Activated CD4-positive, alpha-beta memory T cell treated with anti-CD3 and anti-CD28 coated beads for 36 hours (primary cell): ENCODE measurements at regions not wholly inside any gene's neighbourhood (a gene's known extent, or its start where the extent isn't known, plus 50 kb on each side); places are given as distances from the start of the nearest gene placed in this dataset.
"Not testable (repeated sequence)": the region's sequence is repeated elsewhere in the genome, so short reads cannot be mapped to it uniquely, and the experiment has no call there.

Experiments used
- CTCF ChIA-PET: fragments of 350-600 bp; sonication (Branson Sonifier 250); formaldehyde crosslinking; loops from one replicate; lab custom pipeline; 2021; ENCODE audit warnings: antibody characterized with exemption, inconsistent platforms; lab: Charles Lee
- POLR2A ChIA-PET: fragments of 350-600 bp; sonication (Branson Sonifier 250); formaldehyde crosslinking; loops from one replicate; lab custom pipeline; 2021; ENCODE audit warnings: antibody characterized with exemption; lab: Charles Lee
- DNase-seq: peaks from one replicate; pipeline ENCODE4 v3.0.0-alpha.2; 2020
- H3K27ac Mint-ChIP-seq: one replicate; pipeline ENCODE4 v1.8.0; 2021; ENCODE audit warnings: mixed read lengths
- H3K27me3 Mint-ChIP-seq: one replicate; pipeline ENCODE4 v1.8.0; 2021; ENCODE audit warnings: mixed read lengths
- H3K36me3 Mint-ChIP-seq: one replicate; pipeline ENCODE4 v1.8.0; 2021; ENCODE audit warnings: mixed read lengths
- H3K4me1 Mint-ChIP-seq: one replicate; pipeline ENCODE4 v1.8.0; 2021; ENCODE audit warnings: low read depth, mixed read lengths
- H3K4me3 Mint-ChIP-seq: one replicate; pipeline ENCODE4 v1.8.0; 2021; ENCODE audit warnings: mild to moderate bottlenecking, mixed read lengths
- H3K9me3 Mint-ChIP-seq: one replicate; pipeline ENCODE4 v1.8.0; 2021; ENCODE audit warnings: mixed read lengths
- intact Hi-C: fragments of 100-400 bp; cut with micrococcal nuclease; formaldehyde crosslinking; loops from one replicate; pipeline ENCODE4 v1.15.1; 2023

DNA sequence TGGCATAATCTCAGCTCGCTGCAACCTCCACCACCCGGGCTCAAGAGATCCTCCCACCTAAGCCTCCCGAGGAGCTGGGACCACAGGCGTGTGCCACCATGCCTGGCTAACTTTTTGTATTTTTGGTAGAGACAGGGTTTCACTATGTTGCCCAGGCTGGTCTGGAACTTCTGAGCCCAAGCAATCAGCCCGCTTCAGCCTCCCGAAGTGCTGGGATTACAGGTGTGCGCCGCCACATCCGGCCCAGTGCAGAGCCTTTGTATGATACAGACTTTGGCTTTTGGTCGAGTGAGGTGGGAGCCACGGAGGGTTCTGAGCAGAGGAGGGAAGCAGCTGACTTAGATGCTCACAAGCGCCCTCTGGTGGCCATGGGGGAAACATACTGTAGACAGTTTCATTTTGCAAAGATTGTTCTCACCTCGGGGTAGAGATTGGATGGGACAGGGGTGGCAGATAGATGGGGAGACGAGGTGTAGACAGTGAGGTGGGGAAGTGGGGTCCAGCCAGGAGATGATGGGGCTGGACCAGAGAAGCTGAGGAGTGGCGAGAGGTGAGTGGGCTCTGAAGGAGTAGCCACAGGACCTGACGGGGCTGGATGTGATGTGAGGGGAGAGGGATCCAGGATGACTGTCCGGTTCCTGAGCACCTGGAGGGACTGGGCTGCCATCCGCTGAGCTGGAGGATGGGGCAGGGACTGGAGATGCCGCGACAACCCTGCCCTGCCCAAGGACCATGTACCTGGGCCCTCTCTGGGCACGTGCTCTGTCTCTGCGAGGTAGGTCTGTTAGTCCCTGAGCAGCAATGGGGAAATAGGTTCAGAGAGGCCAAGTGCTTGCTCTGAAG, 105.1 kb downstream of the CRLF3 start:
- CTCF ChIA-PET: interaction anchor here (0.8 to 1.6 kb wide), 3 partner anchors 10 to 243 kb away, joined by 5 to 8 read pairs (median 7); partner anchors contain the start of gene GOSR1
- H3K27me3 Mint-ChIP-seq, H3K4me1 Mint-ChIP-seq, H3K9me3 Mint-ChIP-seq, H3K36me3 Mint-ChIP-seq, H3K27ac Mint-ChIP-seq, POLR2A ChIA-PET: not testable (repeated sequence)
- peak; percentile 86 for DNase-seq
- peak overlapping the region; percentile 0 for H3K4me3 Mint-ChIP-seq
- intact Hi-C loops: loop anchor here (10.0 kb wide), 3 partner anchors 245 to 615 kb away; partner anchors contain the start of genes CPD and GOSR1

DNA sequence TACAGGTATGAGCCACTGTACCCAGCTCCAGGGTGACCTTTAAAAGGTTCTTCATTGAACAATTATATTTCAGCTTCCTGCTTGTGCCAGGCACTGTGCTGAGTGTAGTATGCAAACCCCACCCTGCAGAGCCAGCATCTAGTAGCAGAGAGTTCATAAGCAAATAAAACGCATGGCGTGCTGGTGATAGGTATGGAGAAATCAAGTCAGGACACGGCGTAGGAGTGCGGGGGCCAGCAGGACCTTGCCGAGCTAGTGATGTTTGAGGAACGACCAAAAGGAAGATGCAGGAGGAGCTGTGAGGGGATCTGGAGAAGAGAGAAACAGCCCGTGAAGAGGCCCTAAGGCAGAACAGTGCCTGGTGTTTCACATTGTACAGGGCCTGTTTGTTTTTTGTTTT, 105.8 kb downstream of the CRLF3 start:
- H3K36me3 Mint-ChIP-seq, H3K27me3 Mint-ChIP-seq, POLR2A ChIA-PET, H3K27ac Mint-ChIP-seq, H3K4me1 Mint-ChIP-seq, H3K4me3 Mint-ChIP-seq, H3K9me3 Mint-ChIP-seq: not testable (repeated sequence)
- peak; percentile 1 for DNase-seq
- CTCF ChIA-PET: interaction anchor here (0.8 to 1.6 kb wide), 3 partner anchors 11 to 242 kb away, joined by 5 to 8 read pairs (median 7); partner anchors contain the start of gene GOSR1
- intact Hi-C loops: loop anchor here (10.0 kb wide), 3 partner anchors 244 to 614 kb away; partner anchors contain the start of genes CPD and GOSR1

DNA sequence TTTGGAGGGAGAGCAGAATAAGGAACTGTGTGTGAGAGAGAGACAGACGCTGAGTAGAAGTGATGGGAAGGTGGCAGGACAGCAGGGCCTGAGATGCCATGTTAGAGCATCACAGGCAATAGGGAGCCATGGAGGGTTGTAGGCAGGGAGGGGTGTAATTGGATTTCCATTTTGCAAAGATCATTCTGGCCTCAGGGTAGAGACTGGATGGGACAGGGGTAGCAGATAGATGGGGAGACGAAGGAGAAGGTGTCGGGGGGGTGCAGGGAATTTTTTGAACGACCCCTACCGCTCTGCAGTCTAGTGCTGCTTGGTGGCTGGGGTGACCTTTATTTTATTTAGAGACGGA, 106.4 kb downstream of the CRLF3 start:
- H3K4me3 Mint-ChIP-seq, POLR2A ChIA-PET, H3K27ac Mint-ChIP-seq, CTCF ChIA-PET, H3K4me1 Mint-ChIP-seq, H3K27me3 Mint-ChIP-seq, H3K36me3 Mint-ChIP-seq, DNase-seq, H3K9me3 Mint-ChIP-seq: not testable (repeated sequence)
- intact Hi-C loops: loop anchor here (10.0 kb wide), 3 partner anchors 243 to 613 kb away; partner anchors contain the start of genes CPD and GOSR1

DNA sequence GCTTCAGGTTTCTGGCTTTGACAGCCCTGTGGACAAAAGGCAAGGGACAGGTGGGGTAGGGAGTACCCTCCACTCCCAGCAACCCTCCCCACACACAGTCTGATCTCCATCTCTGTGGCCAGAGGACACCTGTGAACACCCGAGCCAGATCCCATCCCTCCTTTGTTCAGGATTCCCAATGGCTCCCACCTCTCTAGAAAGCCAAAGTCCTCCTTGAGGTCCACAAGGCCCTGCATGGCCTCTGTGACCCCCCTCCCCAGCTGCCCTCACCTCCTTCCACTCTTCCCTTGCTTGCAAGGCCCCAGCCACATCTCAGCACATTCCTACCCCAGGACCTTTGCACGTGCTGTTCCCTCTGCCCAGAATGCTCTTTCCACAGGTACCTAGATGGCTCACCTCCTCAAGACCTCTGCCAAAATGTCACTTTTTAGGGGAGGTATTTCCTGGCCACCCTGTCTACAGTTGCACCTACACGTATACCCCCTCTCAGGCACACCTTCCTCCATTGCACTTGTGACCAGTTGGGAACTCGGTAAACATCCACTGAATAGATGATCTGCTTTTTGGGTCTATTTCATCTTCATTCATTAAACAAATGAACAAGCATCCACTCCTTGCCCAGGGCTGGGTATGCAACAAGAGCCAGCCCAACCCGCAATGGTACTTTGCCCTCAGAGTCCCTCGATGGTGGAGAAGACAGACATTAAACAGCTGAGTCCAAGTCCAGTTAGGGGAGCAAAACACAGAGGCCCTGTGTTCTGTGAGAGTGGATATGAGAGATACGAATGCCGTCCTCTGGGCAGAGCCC, 107.0 kb downstream of the CRLF3 start:
- ChIA-PET CTCF (interaction anchor here (0.8 to 1.2 kb wide), 3 partner anchors 8 to 43 kb away, joined by 3 read pairs; no protein-coding TSS in a partner anchor), POLR2A (no interaction called here)
- H3K27ac Mint-ChIP-seq: no peak overlapping the region
- H3K4me3 Mint-ChIP-seq: no peak overlapping the region
- no peaks in the 10 kb centered on the region for H3K27me3 Mint-ChIP-seq
- H3K36me3 Mint-ChIP-seq: no peaks in the 10 kb centered on the region
- H3K4me1 Mint-ChIP-seq: peaks cover 6% of the 10 kb centered on the region
- intact Hi-C loops: loop anchor here (10.0 kb wide), 3 partner anchors 243 to 613 kb away; partner anchors contain the start of genes CPD and GOSR1
- DNase-seq: no peak
- H3K9me3 Mint-ChIP-seq: no peaks in the 10 kb centered on the region

DNA sequence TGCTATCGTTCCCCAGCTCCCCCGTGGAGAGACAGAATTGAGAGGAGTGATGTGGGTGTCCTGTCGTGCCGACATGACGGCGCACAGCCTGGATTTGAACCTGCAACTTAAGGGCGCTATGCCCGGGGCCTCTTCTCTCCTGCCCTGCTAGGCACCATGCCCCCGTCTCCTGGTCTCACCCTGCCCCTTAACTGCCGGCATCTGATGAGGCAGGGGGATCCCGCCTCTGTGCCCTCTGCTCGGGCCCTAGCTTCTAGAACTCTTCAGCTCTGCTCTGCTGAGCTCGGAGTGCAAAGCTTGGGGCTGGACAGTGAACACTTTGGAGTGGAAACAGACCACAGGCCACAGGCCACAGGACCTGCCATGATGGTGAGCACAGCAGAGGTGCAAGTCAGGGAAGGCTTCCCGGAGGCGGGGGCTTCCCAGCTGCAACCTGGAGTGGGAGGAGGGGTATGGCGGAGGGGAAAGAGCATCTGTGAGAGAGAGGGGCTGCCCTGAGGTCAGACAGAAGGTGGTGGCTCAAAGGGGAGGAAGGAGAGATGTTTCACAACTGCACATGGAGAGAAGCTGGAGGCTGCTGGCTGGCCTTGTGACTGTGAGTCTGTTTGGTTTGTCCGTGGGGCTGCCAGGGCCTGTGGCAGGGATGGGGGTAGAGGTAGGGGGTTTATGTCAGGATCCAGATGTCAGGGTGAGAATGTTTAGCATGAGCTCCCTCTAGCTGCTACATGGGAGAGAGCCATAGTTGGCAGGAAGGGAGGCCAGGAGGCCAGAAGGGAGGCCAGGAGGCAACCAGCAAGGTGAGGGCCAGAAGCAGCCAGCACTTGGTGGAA, 107.8 kb downstream of the CRLF3 start:
- intact Hi-C loops: loop anchor here (10.0 kb wide), 3 partner anchors 242 to 612 kb away; partner anchors contain the start of genes CPD and GOSR1
- no peak for DNase-seq
- Mint-ChIP-seq H3K4me3 (no peak overlapping the region), H3K36me3 (no peaks in the 10 kb centered on the region), H3K9me3 (no peaks in the 10 kb centered on the region), H3K4me1 (peaks cover 6% of the 10 kb centered on the region), H3K27ac (no peak overlapping the region), H3K27me3 (no peaks in the 10 kb centered on the region)
- ChIA-PET POLR2A (no interaction called here), CTCF (interaction anchor here (0.8 to 2.3 kb wide), 4 partner anchors 9 to 239 kb away, joined by 3 to 16 read pairs (median 3); partner anchors contain the start of gene GOSR1)

DNA sequence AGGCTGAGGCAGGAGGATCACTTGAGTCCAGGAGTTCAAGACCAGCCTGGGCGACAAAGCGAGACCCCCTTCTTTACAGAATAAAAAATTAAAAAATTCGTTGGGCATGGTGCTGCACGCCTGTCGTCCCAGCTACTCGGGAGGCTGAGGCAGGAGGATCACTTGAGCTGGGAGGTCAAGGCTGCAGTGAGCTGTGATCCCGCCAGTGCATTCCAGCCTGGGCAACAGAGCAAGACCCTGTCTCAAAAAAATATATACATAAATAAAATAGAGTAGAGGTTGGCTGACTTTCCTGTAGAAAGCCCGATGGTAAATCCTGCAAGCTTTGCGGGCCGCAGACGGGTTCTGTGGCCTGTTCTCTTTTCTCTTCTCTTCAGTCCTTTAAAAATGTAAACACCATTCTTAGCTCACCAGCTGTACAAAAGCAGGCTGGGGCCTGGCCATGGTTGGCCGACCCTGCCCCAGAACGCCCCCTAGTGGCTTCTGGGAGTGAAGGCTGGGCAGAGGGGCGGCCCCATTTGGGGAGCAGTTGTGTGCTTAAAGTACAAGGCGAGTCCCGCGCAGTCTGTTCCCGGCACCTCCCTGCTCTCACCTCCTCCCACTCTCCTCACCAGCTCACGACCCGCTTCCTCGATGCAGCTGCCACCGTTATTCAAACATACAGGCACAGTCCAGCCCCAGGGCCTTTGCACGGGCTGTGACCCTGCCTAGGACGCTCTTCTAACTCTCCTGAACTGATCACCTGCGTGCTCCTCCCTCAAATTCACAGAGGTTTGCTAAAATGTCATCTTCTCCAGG, 109.5 kb downstream of the CRLF3 start:
- H3K4me3 Mint-ChIP-seq, POLR2A ChIA-PET, H3K27me3 Mint-ChIP-seq, H3K27ac Mint-ChIP-seq, H3K9me3 Mint-ChIP-seq, H3K36me3 Mint-ChIP-seq: not testable (repeated sequence)
- H3K4me1 Mint-ChIP-seq: peaks cover 14% of the 10 kb centered on the region
- CTCF ChIA-PET: interaction anchor here (0.7 to 2.3 kb wide), 5 partner anchors 72 to 610 kb away, joined by 3 to 16 read pairs (median 3); partner anchors contain the start of gene GOSR1
- intact Hi-C loops: loop anchor here (1.0 to 10.0 kb wide), 4 partner anchors 240 to 610 kb away; partner anchors contain the start of genes CPD and GOSR1
- peak; percentile 75 for DNase-seq

DNA sequence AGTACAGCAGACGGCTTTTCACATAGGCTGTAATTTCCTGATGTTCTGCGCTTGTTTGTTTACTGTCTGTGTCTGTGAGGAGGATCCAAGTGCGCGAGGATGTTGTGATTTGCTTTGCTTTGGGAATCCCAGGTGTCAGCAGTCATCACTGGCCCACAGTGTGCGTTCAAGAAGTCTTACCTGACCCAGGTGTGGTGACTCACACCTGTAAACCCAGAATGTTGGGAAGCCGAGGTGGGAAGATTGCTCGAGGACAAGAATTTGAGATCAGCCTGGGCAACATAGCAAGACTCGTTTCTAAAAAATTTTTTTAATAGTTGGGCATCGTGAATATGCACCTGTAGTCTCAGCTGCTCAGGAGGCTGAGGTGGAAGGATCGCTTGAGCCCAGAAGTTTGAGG, 110.7 kb downstream of the CRLF3 start:
- CTCF ChIA-PET: interaction anchor here (0.7 kb wide), 1 partner anchor 158 kb away, joined by 3 read pairs; no protein-coding TSS in a partner anchor
- intact Hi-C loops: loop anchor here (10.0 kb wide), 3 partner anchors 239 to 609 kb away; partner anchors contain the start of genes CPD and GOSR1
- H3K4me3 Mint-ChIP-seq, DNase-seq, H3K36me3 Mint-ChIP-seq, H3K9me3 Mint-ChIP-seq, H3K27me3 Mint-ChIP-seq, POLR2A ChIA-PET, H3K27ac Mint-ChIP-seq: not testable (repeated sequence)
- H3K4me1 Mint-ChIP-seq: peaks cover 10% of the 10 kb centered on the region

DNA sequence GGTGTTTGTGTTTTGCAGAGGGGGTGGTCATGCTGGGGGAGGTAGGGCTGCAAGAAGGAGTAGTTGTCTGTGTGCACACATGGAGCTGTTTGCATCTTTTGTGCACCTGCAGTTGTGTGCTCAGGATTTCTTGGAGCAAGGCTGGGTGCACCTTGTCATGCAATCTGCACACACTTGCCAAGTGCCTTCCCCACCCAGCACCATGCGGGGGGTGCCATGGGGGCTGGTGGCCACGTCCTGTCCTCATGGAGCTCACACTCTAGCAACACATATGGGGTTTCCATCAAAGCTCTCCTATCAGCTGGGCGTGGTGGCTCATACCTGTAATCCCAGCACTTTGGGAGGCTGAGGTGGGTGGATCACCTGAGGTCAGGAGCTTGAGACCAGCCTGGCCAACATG, 111.6 kb downstream of the CRLF3 start:
- POLR2A ChIA-PET, DNase-seq, H3K27me3 Mint-ChIP-seq, H3K4me3 Mint-ChIP-seq, H3K36me3 Mint-ChIP-seq, H3K27ac Mint-ChIP-seq, H3K9me3 Mint-ChIP-seq: not testable (repeated sequence)
- intact Hi-C loops: loop anchor here (10.0 kb wide), 3 partner anchors 238 to 608 kb away; partner anchors contain the start of genes CPD and GOSR1
- H3K4me1 Mint-ChIP-seq: peaks cover 13% of the 10 kb centered on the region
- CTCF ChIA-PET: interaction anchor here (0.6 to 0.8 kb wide), 2 partner anchors 101 to 235 kb away, joined by 3 read pairs; no protein-coding TSS in a partner anchor

DNA sequence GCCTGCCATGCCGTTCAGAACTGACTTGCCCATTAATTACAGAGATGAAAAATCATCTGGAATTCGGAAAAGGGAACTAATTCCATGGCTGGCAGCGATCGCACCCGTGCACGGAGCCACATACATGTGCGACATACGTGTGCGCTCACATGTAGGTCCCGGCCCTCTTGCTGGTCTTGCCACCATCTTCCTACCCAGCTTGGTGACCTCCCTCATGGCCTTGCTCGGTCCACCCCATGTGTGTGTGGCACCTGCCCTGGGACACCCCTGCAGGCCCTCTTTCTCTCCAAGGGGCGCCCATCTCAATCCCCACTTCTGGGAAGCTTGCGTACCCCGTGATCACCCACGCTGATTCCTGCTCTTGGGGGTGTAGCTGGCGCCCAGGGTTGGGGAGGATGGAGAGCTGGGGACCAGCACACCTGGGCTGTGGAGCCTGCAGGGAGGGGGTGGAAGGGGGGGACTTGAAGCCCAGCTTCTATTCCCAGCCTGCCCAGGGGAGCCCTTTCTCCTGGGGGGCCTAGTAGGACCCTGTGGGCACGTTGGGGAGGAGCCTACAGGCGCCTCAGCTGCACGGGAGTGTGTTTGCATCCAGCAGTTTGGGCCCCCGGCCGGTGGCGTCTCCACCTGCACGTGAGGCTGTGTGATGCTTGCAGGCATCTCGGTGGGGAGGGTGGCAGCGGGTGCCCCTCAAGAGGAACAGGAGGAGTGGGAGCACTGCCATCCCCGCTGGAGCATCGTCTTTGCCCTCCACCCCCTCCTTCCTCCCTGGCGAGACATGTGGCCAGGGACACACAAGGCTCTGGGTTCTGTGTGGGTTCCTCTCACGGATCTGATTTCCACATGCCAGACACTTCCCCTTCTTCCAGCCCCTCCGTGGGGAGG, 112.6 kb downstream of the CRLF3 start:
- H3K9me3 Mint-ChIP-seq, POLR2A ChIA-PET: not testable (repeated sequence)
- intact Hi-C loops: loop anchor here (10.0 kb wide), 3 partner anchors 237 to 607 kb away; partner anchors contain the start of genes CPD and GOSR1

DNA sequence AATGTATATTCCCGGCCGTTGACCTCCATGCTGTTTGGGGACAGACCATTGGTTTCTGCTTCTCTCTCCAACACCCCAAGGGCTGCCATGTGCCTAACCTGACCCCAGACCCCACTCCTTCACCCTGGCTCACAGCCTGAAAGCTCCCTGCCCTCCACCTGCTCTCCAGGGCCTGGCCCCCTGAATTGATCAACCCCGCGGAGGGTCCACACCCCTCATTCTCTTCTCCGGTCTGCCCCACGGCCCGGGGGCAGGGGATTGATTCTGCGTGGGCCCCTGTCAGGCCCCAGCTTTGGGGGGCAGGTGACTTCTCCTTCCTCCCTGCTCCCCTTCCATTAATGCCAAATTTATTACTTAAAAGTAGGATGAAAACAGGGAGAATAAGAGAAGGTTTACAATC, 113.3 kb downstream of the CRLF3 start:
- H3K4me1 Mint-ChIP-seq: peaks cover 26% of the 10 kb centered on the region
- H3K9me3 Mint-ChIP-seq, POLR2A ChIA-PET, H3K27ac Mint-ChIP-seq, H3K36me3 Mint-ChIP-seq, DNase-seq: not testable (repeated sequence)
- CTCF ChIA-PET: interaction anchor here (1.1 kb wide), 1 partner anchor 14 kb away, joined by 3 read pairs; no protein-coding TSS in a partner anchor
- H3K27me3 Mint-ChIP-seq: peaks cover 15% of the 10 kb centered on the region
- peak overlapping the region; percentile 75 for H3K4me3 Mint-ChIP-seq
- intact Hi-C loops: loop anchor here (10.0 kb wide), 3 partner anchors 236 to 606 kb away; partner anchors contain the start of genes CPD and GOSR1

More for the DNA sequence above, 112.6 kb downstream of the CRLF3 start:
- H3K4me1 Mint-ChIP-seq: peaks cover 20% of the 10 kb centered on the region
- not testable (repeated sequence) for H3K36me3 Mint-ChIP-seq, H3K27ac Mint-ChIP-seq, DNase-seq, H3K4me3 Mint-ChIP-seq
- CTCF ChIA-PET: interaction anchor here (1.1 kb wide), 1 partner anchor 15 kb away, joined by 3 read pairs; no protein-coding TSS in a partner anchor
- H3K27me3 Mint-ChIP-seq: peaks cover 10% of the 10 kb centered on the region
